H1 (cell line): ENCODE measurements at regions not wholly inside any gene's neighbourhood (a gene's known extent, or its start where the extent isn't known, plus 50 kb on each side); places are given as distances from the start of the nearest gene placed in this dataset.

Source experiments
- CTCF ChIA-PET: fragments of 300-600 bp; sonication (Branson Sonifier 250); formaldehyde crosslinking; loops from one replicate; lab custom pipeline; 2021; ENCODE audit not compliant: partially characterized antibody; lab: Charles Lee
- POLR2A ChIA-PET: fragments of 300-600 bp; sonication (Branson Sonifier 250); formaldehyde crosslinking; loops from one replicate; lab custom pipeline; 2021; ENCODE audit warnings: inconsistent platforms; ENCODE audit not compliant: partially characterized antibody; lab: Charles Lee
- DNase-seq, 2 experiments: peaks; one replicate each; pipeline versions ENCODE4 v3.0.0 to v3.0.0-alpha.2; 2010 to 2022; ENCODE audit warnings: low spot score in 2 of 2, low read depth in 1 of 2, mixed read lengths in 1 of 2
- FAIRE-seq: peaks from 2 replicates; lab custom pipeline; 2011; peaks lifted over from hg19 to GRCh38; lab: Jason Lieb, UNC
- H2AFZ ChIP-seq: 2 replicates; pipeline ENCODE4 v1.8.1; 2012; ENCODE audit warnings: low read length, inconsistent platforms
- H2AK5ac ChIP-seq: 2 replicates; pipeline ENCODE4 v1.6.1; 2013; ENCODE audit warnings: low read depth, low read length
- H2BK120ac ChIP-seq: replicated peaks from 2 replicates; pipeline ENCODE3; 2013; ENCODE audit warnings: low read depth, low read length, inconsistent platforms
- H2BK12ac ChIP-seq: 2 replicates; pipeline ENCODE4 v1.6.1; 2013; ENCODE audit warnings: low read depth, low read length
- H2BK15ac ChIP-seq: 2 replicates; pipeline ENCODE4 v1.6.1; 2013; ENCODE audit warnings: low read length
- H2BK20ac ChIP-seq: 2 replicates; pipeline ENCODE4 v1.6.1; 2013; ENCODE audit warnings: low read length
- H2BK5ac ChIP-seq: 2 replicates; pipeline ENCODE4 v1.6.1; 2013; ENCODE audit warnings: low read depth, low read length
- H3K14ac ChIP-seq: 2 replicates; pipeline ENCODE4 v1.6.1; 2013; ENCODE audit warnings: inconsistent platforms; ENCODE audit not compliant: insufficient read length
- H3K18ac ChIP-seq: 2 replicates; pipeline ENCODE4 v1.6.1; 2013; ENCODE audit warnings: low read length; ENCODE audit errors: extremely low read depth
- H3K23ac ChIP-seq: 2 replicates; pipeline ENCODE4 v1.6.1; 2013; ENCODE audit warnings: inconsistent platforms; ENCODE audit not compliant: insufficient read length
- H3K23me2 ChIP-seq: 2 replicates; pipeline ENCODE4 v1.6.1; 2013; ENCODE audit warnings: low read depth, low read length
- H3K27ac ChIP-seq: 2 replicates; pipeline ENCODE4 v1.6.1; 2011; ENCODE audit warnings: low read depth, low read length, inconsistent platforms
- H3K27me3 ChIP-seq, 4 experiments: replicated peaks in 1 of 4; 1 replicate in 1 of 4; 2 replicates in 3 of 4; pipeline versions ENCODE4 v1.6.1 to v1.8.1; 2011 to 2013; ENCODE audit warnings: low read length in 3 of 4, mild to moderate bottlenecking in 3 of 4, inconsistent platforms in 2 of 4, mixed read lengths in 2 of 4, moderate library complexity in 1 of 4; ENCODE audit not compliant: control insufficient read depth in 3 of 4, insufficient read depth in 3 of 4; ENCODE audit errors: extremely low read depth in 1 of 4
- H3K36me3 ChIP-seq, 4 experiments: 2 replicates each; pipeline versions ENCODE4 v1.6.1 to v1.8.1; 2011 to 2013; ENCODE audit warnings: mild to moderate bottlenecking in 4 of 4, low read length in 3 of 4, moderate library complexity in 2 of 4, control low read depth in 1 of 4, inconsistent platforms in 1 of 4; ENCODE audit not compliant: insufficient read depth in 4 of 4, control insufficient read depth in 2 of 4
- H3K4ac ChIP-seq: replicated peaks from 2 replicates; pipeline ENCODE3; 2013; ENCODE audit warnings: low read length, low read depth, mixed read lengths, inconsistent platforms; ENCODE audit not compliant: insufficient read length
- H3K4me1 ChIP-seq, 4 experiments: replicated peaks in 1 of 4; 1 replicate in 1 of 4; 2 replicates in 3 of 4; pipeline versions ENCODE4 v1.6.1 to v1.8.1; 2011 to 2013; ENCODE audit warnings: low read length in 3 of 4, inconsistent platforms in 2 of 4, mixed read lengths in 1 of 4; ENCODE audit not compliant: insufficient read depth in 4 of 4, control insufficient read depth in 3 of 4
- H3K4me2 ChIP-seq, 2 experiments: 2 replicates each; pipeline versions ENCODE4 v1.6.1 to v1.8.1; 2011 to 2013; ENCODE audit warnings: low read depth in 2 of 2, low read length in 2 of 2, control low read depth in 1 of 2, inconsistent platforms in 1 of 2, mild to moderate bottlenecking in 1 of 2; ENCODE audit not compliant: insufficient read depth in 1 of 2
- H3K4me3 ChIP-seq, 4 experiments: fragments of 200-600, 300-600 bp in 1 of 4; sonication (generic), shearing (Covaris generic), sonication (Bioruptor Twin) in 1 of 4; 2 replicates each; pipeline versions ENCODE4 v1.5.1 to v1.8.1; 2011 to 2016; ENCODE audit warnings: low read length in 4 of 4, low read depth in 3 of 4, control low read depth in 2 of 4, inconsistent platforms in 2 of 4, mild to moderate bottlenecking in 2 of 4, mixed read lengths in 1 of 4, moderate library complexity in 1 of 4; ENCODE audit not compliant: insufficient read depth in 2 of 4; ENCODE audit errors: extremely low read depth in 1 of 4
- H3K56ac ChIP-seq: replicated peaks from 2 replicates; pipeline ENCODE3; 2013; ENCODE audit warnings: low read depth, mild to moderate bottlenecking, mixed read lengths, low read length, inconsistent platforms; ENCODE audit not compliant: insufficient read length
- H3K79me1 ChIP-seq: 2 replicates; pipeline ENCODE4 v1.6.1; 2013; ENCODE audit warnings: low read depth, low read length, control low read depth
- H3K79me2 ChIP-seq, 2 experiments: 2 replicates each; pipeline versions ENCODE4 v1.6.1 to v1.8.1; 2012 to 2013; ENCODE audit warnings: low read length in 2 of 2, mild to moderate bottlenecking in 2 of 2, inconsistent platforms in 1 of 2; ENCODE audit not compliant: insufficient read depth in 2 of 2, control insufficient read depth in 1 of 2
- H3K9ac ChIP-seq, 4 experiments: replicated peaks in 1 of 4; 1 replicate in 1 of 4; 2 replicates in 3 of 4; pipeline versions ENCODE4 v1.6.1 to v1.8.1; 2011 to 2013; ENCODE audit warnings: low read depth in 3 of 4, low read length in 3 of 4, control low read depth in 2 of 4, mild to moderate bottlenecking in 2 of 4, moderate library complexity in 2 of 4, inconsistent platforms in 1 of 4; ENCODE audit errors: extremely low read depth in 1 of 4
- H3K9me3 ChIP-seq, 2 experiments: 2 replicates each; pipeline versions ENCODE4 v1.6.1 to v1.8.1; 2012 to 2013; ENCODE audit warnings: mild to moderate bottlenecking in 2 of 2, moderate library complexity in 2 of 2, control low read depth in 1 of 2, inconsistent platforms in 1 of 2, low read depth in 1 of 2, low read length in 1 of 2, mixed read lengths in 1 of 2; ENCODE audit not compliant: insufficient read depth in 2 of 2
- H4K20me1 ChIP-seq, 2 experiments: replicated peaks in 1 of 2; 2 replicates each; pipeline versions ENCODE3 to v1.8.1; 2011 to 2013; ENCODE audit warnings: inconsistent platforms in 2 of 2, low read length in 2 of 2, mild to moderate bottlenecking in 1 of 2; ENCODE audit not compliant: insufficient read depth in 2 of 2, control insufficient read depth in 1 of 2
- H4K5ac ChIP-seq: 2 replicates; pipeline ENCODE4 v1.6.1; 2013; ENCODE audit warnings: low read length, low read depth, mixed read lengths, inconsistent platforms; ENCODE audit not compliant: insufficient read length
- H4K8ac ChIP-seq: 2 replicates; pipeline ENCODE4 v1.8.0; 2013; ENCODE audit warnings: mild to moderate bottlenecking, moderate library complexity, low read length, inconsistent platforms; ENCODE audit not compliant: insufficient read depth; ENCODE audit errors: extremely low read depth
- H4K91ac ChIP-seq: replicated peaks from 2 replicates; pipeline ENCODE3; 2013; ENCODE audit warnings: low read length, mixed read lengths, inconsistent platforms; ENCODE audit not compliant: insufficient read length
- CBX8 ChIP-seq: fragments of 300-800, 300-1000 bp; sonication (generic); IDR thresholded peaks from 2 replicates; pipeline ENCODE4 v1.7.1; 2016; ENCODE audit warnings: low read depth, low read length, borderline replicate concordance
- CHD2 ChIP-seq: IDR thresholded peaks from 2 replicates; pipeline ENCODE4 v1.6.1; 2012; ENCODE audit warnings: low read length, improper control_type of control experiment
- HDAC6 ChIP-seq: IDR thresholded peaks from one replicate; pipeline ENCODE4 v1.7.1; 2012; ENCODE audit warnings: low read depth, mild to moderate bottlenecking, inconsistent platforms, low read length, moderate library complexity
- POLR2A ChIP-seq, 2 experiments: IDR thresholded peaks; 1 replicate in 1 of 2; 2 replicates in 1 of 2; pipeline ENCODE4 v1.6.1; 2011; ENCODE audit warnings: low read depth in 2 of 2, low read length in 2 of 2, mild to moderate bottlenecking in 2 of 2; ENCODE audit errors: control extremely low read depth in 1 of 2
- WGBS, 2 experiments: shearing (Covaris generic) in 1 of 2; methylation state at CpG; one replicate each; pipeline versions ENCODE4 v1.1.6 to v1.1.7; 2013 to 2015; ENCODE audit warnings: low lambda C conversion rate in 2 of 2, mixed read lengths in 2 of 2, inconsistent platforms in 1 of 2, low coverage in 1 of 2, missing lambda C conversion rate in 1 of 2; ENCODE audit not compliant: insufficient replicate concordance in 2 of 2, insufficient coverage in 1 of 2, insufficient read length in 1 of 2; ENCODE audit errors: extremely low coverage in 1 of 2, missing lambda C conversion rate in 1 of 2; 5-methylcytosine and 5-hydroxymethylcytosine counted together
- TF ChIP-seq, protein P1 (sequence below): IDR thresholded peaks from 2 replicates; pipeline ENCODE4 v1.6.1; 2012; ENCODE audit warnings: low read length, inconsistent platforms

DNA sequence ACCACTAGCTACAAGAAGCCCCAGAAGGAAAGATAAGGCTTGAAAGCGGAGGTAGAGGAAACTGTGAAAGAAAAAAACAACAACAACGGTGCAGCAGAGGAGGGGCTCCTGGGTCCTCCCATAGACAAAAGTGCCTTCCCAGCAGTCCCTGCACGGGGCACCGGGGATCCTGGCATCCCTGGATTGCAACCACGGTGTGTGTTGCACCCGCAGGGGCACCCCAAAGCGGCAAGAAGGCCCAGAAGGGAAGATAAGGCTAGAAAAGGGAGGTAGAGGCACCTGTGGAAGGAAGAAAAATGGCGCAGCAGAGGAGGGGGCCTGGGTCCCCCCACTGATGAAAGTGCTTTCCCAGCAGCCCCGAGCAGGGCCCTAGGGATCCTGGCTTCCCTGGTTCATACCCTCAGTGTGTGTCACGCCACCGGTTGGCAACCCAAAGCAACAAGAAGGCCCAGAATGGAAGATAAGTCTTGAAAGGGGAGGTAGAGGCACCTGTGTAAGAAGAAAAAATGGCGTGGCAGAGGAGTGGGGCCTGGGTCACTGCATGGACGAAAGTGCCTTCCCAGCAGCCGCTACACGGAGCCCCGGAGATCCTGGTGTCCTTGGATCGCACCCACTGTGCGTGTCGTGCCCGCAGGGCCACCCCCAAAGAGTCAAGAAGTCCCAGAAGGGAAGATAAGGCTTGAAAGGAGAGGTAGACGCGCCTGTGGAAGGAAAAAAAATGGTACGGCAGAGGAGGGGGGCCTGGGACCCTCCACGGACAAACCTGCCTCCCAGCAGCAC, 281.0 kb downstream of the ALG10 start:
- H3K27me3 ChIP-seq = no peaks in the 10 kb centered on the region
- CTCF ChIA-PET = no interaction called here
- H3K36me3 ChIP-seq = no peaks in the 10 kb centered on the region
- H2BK20ac ChIP-seq = no peak overlapping the region
- no peak overlapping the region for H2AK5ac ChIP-seq
- no peak overlapping the region for H3K4me2 ChIP-seq
- DNase-seq (no peak), FAIRE-seq (no peak)
- H2BK5ac ChIP-seq = no peak overlapping the region
- H3K18ac ChIP-seq = no peak overlapping the region
- 76% methylated on average over 10 of the region's 24 CpGs; no CpG with 5 or more reads in 1 of the 2 experiments for WGBS, 2 experiments
- no peaks in the 10 kb centered on the region for H4K20me1 ChIP-seq
- H3K79me2 ChIP-seq = no peaks in the 10 kb centered on the region
- H3K9ac ChIP-seq = no peak overlapping the region
- H2BK12ac ChIP-seq = no peak overlapping the region
- no peak overlapping the region for H3K14ac ChIP-seq
- no peak overlapping the region for H3K56ac ChIP-seq
- H4K91ac ChIP-seq = no peak overlapping the region
- H2BK15ac ChIP-seq = no peak overlapping the region
- no peaks in the 10 kb centered on the region for H3K4me1 ChIP-seq
- no peaks in the 10 kb centered on the region for H3K79me1 ChIP-seq
- POLR2A ChIA-PET = no interaction called here
- no peak overlapping the region for H3K4me3 ChIP-seq
- peaks cover 81 to 100% of the 10 kb centered on the region in 2 experiments for H3K9me3 ChIP-seq
- no peaks in the 10 kb centered on the region for H3K23me2 ChIP-seq
- H2AFZ ChIP-seq = no peak overlapping the region
- H2BK120ac ChIP-seq = no peak overlapping the region
- H4K5ac ChIP-seq = no peak overlapping the region
- no peak overlapping the region for H3K27ac ChIP-seq
- H4K8ac ChIP-seq = no peak overlapping the region
- no peak overlapping the region for H3K23ac ChIP-seq
- no peak overlapping the region for H3K4ac ChIP-seq
- TF ChIP-seq CHD2 = no peak
- TF ChIP-seq, protein P1, sequence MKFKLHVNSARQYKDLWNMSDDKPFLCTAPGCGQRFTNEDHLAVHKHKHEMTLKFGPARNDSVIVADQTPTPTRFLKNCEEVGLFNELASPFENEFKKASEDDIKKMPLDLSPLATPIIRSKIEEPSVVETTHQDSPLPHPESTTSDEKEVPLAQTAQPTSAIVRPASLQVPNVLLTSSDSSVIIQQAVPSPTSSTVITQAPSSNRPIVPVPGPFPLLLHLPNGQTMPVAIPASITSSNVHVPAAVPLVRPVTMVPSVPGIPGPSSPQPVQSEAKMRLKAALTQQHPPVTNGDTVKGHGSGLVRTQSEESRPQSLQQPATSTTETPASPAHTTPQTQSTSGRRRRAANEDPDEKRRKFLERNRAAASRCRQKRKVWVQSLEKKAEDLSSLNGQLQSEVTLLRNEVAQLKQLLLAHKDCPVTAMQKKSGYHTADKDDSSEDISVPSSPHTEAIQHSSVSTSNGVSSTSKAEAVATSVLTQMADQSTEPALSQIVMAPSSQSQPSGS = no peak
- no peak for TF ChIP-seq HDAC6
- TF ChIP-seq POLR2A (IDR thresholded peaks at IDR 0.05; ENCODE audit: control extremely low read depth in 1 of 2, low read depth in 2 of 2, low read length in 2 of 2) = no peak
- no peak for TF ChIP-seq CBX8
